Natural killer cell (primary cell): ENCODE measurements at regions not wholly inside any gene's neighbourhood (a gene's known extent, or its start where the extent isn't known, plus 50 kb on each side); places are given as distances from the start of the nearest gene placed in this dataset.

Source experiments
- ATAC-seq, 3 donors: fragments of 150-1000 bp in 2 of 3; fragments of 200-7000 bp in 1 of 3; cut with Tn5 transposase; 1 replicate in 1 of 3; 2 replicates in 2 of 3; pipeline ENCODE4 v1.10.0; 2021; ENCODE audit warnings: mild to moderate bottlenecking in 2 of 3, moderate library complexity in 2 of 3
- DNase-seq, 2 donors: peaks; one replicate each; pipeline versions ENCODE4 v3.0.0 to v3.0.0-alpha.2; 2013 to 2021; ENCODE audit warnings: mixed read lengths in 1 of 2
- H3K27ac ChIP-seq: one replicate; pipeline ENCODE4 v1.5.1; 2013; ENCODE audit warnings: mild to moderate bottlenecking, low read length
- H3K27me3 ChIP-seq: one replicate; pipeline ENCODE4 v1.6.1; 2013; ENCODE audit warnings: low read length; ENCODE audit not compliant: control insufficient read depth, insufficient read depth
- H3K36me3 ChIP-seq: one replicate; pipeline ENCODE4 v1.6.1; 2013; ENCODE audit warnings: low read length; ENCODE audit not compliant: control insufficient read depth, insufficient read depth
- H3K4me1 ChIP-seq: one replicate; pipeline ENCODE4 v1.6.1; 2013; ENCODE audit warnings: low read length; ENCODE audit not compliant: control insufficient read depth, insufficient read depth
- H3K4me3 ChIP-seq: one replicate; pipeline ENCODE4 v1.5.1; 2013; ENCODE audit warnings: low read length
- H3K9me3 ChIP-seq: one replicate; pipeline ENCODE4 v1.6.1; 2013; ENCODE audit warnings: low read length; ENCODE audit not compliant: control insufficient read depth, insufficient read depth
- H3K27ac Mint-ChIP-seq, 2 donors: one replicate each; pipeline ENCODE4 v1.8.0; 2022; ENCODE audit warnings: mild to moderate bottlenecking in 2 of 2, mixed read lengths in 2 of 2, moderate library complexity in 1 of 2
- H3K27me3 Mint-ChIP-seq, 2 donors: one replicate each; pipeline ENCODE4 v1.8.0; 2022; ENCODE audit warnings: low read depth in 2 of 2, mixed read lengths in 2 of 2
- H3K36me3 Mint-ChIP-seq: one replicate; pipeline ENCODE4 v1.8.0; 2022; ENCODE audit warnings: mixed read lengths
- H3K4me1 Mint-ChIP-seq, 2 donors: one replicate each; pipeline ENCODE4 v1.8.0; 2022; ENCODE audit warnings: mixed read lengths in 2 of 2
- H3K4me3 Mint-ChIP-seq: one replicate; pipeline ENCODE4 v1.8.0; 2022; ENCODE audit warnings: mild to moderate bottlenecking, moderate library complexity, mixed read lengths
- H3K9me3 Mint-ChIP-seq, 2 donors: one replicate each; pipeline ENCODE4 v1.8.0; 2022; ENCODE audit warnings: mixed read lengths in 2 of 2
- WGBS: methylation state at CpG from one replicate; pipeline ENCODE4 v1.1.7; 2013; ENCODE audit warnings: missing lambda C conversion rate; ENCODE audit not compliant: insufficient coverage; 5-methylcytosine and 5-hydroxymethylcytosine counted together
- intact Hi-C: fragments of 100-400 bp; cut with micrococcal nuclease; formaldehyde crosslinking; loops from one replicate; pipeline ENCODE4 v1.14.2; 2022
- TF ChIP-seq, protein P1 (sequence below): fragments of 200-600 bp; IDR thresholded peaks from one replicate; pipeline ENCODE4 v1.8.0; 2022; ENCODE audit warnings: antibody characterized with exemption

DNA sequence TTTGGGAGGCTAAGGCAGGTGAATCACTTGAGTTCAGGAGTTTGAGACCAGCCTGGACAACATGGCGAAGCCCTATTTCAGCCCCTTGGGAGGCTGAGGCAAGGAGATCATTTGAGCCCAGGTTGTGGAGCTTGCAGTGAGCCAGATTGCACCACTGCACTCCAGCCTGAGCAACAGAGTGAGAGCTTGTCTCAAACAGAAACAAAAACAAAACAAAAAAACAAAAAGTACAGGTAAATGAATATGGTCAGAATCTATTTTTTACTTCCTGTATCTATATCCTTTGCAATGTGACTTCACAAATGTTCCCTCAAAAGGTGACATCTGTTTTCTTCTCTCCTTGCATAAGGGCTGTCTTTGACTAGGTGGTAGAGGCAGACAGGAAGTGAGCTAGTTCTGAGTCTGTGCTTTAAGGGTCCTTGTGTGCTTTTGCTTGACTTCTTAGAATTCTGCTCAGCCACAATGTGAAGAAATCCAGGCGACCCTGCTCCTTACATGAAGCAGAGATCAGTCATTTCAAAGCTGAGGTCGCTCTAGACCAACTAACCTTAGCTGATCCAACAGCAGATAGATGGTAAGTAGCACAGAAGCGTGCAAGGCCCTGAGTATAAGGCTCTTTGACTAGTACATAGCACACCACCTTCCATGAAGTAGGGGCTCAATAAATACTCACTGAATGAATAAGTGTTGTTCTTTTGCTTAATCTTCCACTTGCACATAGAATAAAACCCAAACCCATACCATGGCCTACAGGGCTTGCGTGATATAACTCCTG, 423.2 kb upstream of the PCDH15 start:
- Mint-ChIP-seq H3K9me3 (peaks cover 11 to 15% of the 10 kb centered on the region in 2 donors), H3K27me3 (no peaks in the 10 kb centered on the region), H3K27ac (no peak overlapping the region), H3K36me3 (no peaks in the 10 kb centered on the region), H3K4me1 (no peaks in the 10 kb centered on the region), H3K4me3 (no peak overlapping the region)
- H3K27ac ChIP-seq, result no peak overlapping the region
- intact Hi-C loops, result no loop called here
- peaks cover 3% of the 10 kb centered on the region for H3K9me3 ChIP-seq
- no peak for ATAC-seq
- H3K36me3 ChIP-seq, result no peaks in the 10 kb centered on the region
- H3K27me3 ChIP-seq, result no peaks in the 10 kb centered on the region
- WGBS, result 71% methylated on average over 5 of the region's 5 CpGs
- no peak for DNase-seq
- TF ChIP-seq, protein P1, sequence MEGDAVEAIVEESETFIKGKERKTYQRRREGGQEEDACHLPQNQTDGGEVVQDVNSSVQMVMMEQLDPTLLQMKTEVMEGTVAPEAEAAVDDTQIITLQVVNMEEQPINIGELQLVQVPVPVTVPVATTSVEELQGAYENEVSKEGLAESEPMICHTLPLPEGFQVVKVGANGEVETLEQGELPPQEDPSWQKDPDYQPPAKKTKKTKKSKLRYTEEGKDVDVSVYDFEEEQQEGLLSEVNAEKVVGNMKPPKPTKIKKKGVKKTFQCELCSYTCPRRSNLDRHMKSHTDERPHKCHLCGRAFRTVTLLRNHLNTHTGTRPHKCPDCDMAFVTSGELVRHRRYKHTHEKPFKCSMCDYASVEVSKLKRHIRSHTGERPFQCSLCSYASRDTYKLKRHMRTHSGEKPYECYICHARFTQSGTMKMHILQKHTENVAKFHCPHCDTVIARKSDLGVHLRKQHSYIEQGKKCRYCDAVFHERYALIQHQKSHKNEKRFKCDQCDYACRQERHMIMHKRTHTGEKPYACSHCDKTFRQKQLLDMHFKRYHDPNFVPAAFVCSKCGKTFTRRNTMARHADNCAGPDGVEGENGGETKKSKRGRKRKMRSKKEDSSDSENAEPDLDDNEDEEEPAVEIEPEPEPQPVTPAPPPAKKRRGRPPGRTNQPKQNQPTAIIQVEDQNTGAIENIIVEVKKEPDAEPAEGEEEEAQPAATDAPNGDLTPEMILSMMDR, result no peak
- H3K4me1 ChIP-seq, result no peaks in the 10 kb centered on the region
- no peak overlapping the region for H3K4me3 ChIP-seq

DNA sequence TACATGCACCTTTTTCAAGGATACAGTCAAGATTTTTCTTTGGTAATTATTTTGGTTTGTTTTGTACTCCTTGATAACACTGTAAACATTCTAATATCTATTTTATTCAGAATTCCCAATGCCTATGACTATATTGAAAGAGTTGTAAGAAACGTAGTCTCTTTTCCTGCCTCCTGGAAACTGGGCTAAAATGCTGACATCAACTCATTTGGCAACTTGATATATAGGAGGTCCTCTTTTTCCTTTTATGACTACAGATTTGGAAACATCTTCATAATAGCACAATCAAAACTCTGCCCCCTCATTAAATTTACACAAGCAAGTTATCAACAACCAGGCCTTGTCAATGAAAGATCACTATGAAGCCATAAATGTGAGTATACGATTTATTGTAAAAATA, 422.3 kb upstream of the PCDH15 start:
- ATAC-seq (no peak), DNase-seq (no peak)
- no peak overlapping the region for H3K4me3 ChIP-seq
- H3K4me3 Mint-ChIP-seq, result no peak overlapping the region
- no CpG with 5 or more reads among the region's 2 CpGs for WGBS
- H3K27ac ChIP-seq, result no peak overlapping the region
- H3K27me3 Mint-ChIP-seq, result no peaks in the 10 kb centered on the region
- peaks cover 3% of the 10 kb centered on the region for H3K9me3 ChIP-seq
- intact Hi-C loops, result no loop called here
- no peaks in the 10 kb centered on the region for H3K36me3 ChIP-seq
- TF ChIP-seq, protein P1, result no peak
- H3K27ac Mint-ChIP-seq, result no peak overlapping the region
- H3K9me3 Mint-ChIP-seq, result peaks cover 11 to 15% of the 10 kb centered on the region in 2 donors
- no peaks in the 10 kb centered on the region for H3K4me1 ChIP-seq
- H3K4me1 Mint-ChIP-seq, result no peaks in the 10 kb centered on the region
- no peaks in the 10 kb centered on the region for H3K36me3 Mint-ChIP-seq
- no peaks in the 10 kb centered on the region for H3K27me3 ChIP-seq

DNA sequence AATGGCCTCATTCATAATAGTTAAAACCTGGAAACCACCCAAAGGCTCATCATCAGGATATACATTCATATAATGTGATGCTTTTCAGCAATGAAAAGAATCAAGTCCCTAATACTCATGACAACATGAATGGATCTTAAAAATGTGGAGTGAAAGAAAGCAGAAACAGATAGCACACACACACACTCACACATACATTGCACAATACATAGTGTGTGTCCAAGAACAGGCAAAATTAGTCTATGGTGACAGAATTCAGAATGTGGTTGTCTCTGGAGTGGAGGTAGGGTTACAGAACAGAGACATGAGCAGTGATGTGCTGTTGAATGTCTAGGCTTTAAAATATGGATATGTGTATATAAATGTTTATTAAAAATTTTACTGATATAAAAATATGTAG, 419.9 kb upstream of the PCDH15 start:
- no peak overlapping the region for H3K4me3 ChIP-seq
- H3K27me3 Mint-ChIP-seq, result no peaks in the 10 kb centered on the region
- no peak overlapping the region for H3K27ac Mint-ChIP-seq
- DNase-seq, result no peak
- H3K36me3 ChIP-seq, result no peaks in the 10 kb centered on the region
- H3K4me1 ChIP-seq, result no peaks in the 10 kb centered on the region
- TF ChIP-seq, protein P1, result no peak
- H3K9me3 Mint-ChIP-seq, result peaks cover 7 to 10% of the 10 kb centered on the region in 2 donors
- no peaks in the 10 kb centered on the region for H3K36me3 Mint-ChIP-seq
- H3K4me1 Mint-ChIP-seq, result no peaks in the 10 kb centered on the region
- intact Hi-C loops, result no loop called here
- H3K9me3 ChIP-seq, result peaks cover 3% of the 10 kb centered on the region
- no peak overlapping the region for H3K4me3 Mint-ChIP-seq
- no peak overlapping the region for H3K27ac ChIP-seq
- no peak for ATAC-seq
- no peaks in the 10 kb centered on the region for H3K27me3 ChIP-seq

DNA sequence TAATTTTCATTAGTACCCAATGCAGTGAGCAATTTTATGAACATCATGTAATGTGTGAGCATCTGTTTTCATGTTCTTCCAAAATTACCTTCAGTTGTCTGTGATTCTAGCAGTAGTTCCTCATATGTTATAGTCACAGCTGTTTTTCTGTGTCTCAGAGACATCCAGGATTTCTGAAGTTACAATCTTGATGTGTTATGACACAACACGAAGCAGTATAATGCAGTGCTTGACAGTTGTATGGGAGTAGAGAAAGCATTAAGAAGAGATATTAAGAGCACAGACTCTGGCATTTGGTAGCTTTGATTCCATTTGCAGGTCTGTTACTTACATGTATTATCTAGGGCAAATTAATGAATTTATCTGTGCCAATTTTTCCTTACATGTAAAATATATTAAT, 414.7 kb upstream of the PCDH15 start:
- DNase-seq (no peak), ATAC-seq (no peak)
- TF ChIP-seq, protein P1, result no peak
- Histone ChIP-seq H3K27ac (no peak overlapping the region), H3K9me3 (no peaks in the 10 kb centered on the region), H3K36me3 (no peaks in the 10 kb centered on the region), H3K4me3 (no peak overlapping the region), H3K27me3 (no peaks in the 10 kb centered on the region), H3K4me1 (no peaks in the 10 kb centered on the region)
- H3K4me3 Mint-ChIP-seq, result no peak overlapping the region
- H3K27ac Mint-ChIP-seq, result no peak overlapping the region
- intact Hi-C loops, result no loop called here
- H3K27me3 Mint-ChIP-seq, result no peaks in the 10 kb centered on the region
- H3K9me3 Mint-ChIP-seq, result peaks cover 5 to 6% of the 10 kb centered on the region in 2 donors
- 65% methylated on average over 1 of the region's 1 CpG for WGBS
- H3K4me1 Mint-ChIP-seq, result no peaks in the 10 kb centered on the region
- H3K36me3 Mint-ChIP-seq, result no peaks in the 10 kb centered on the region
